ENCODE measurements at regions not wholly inside any gene's neighbourhood (a gene's known extent, or its start where the extent isn't known, plus 50 kb on each side); places are given as distances from the start of the nearest gene placed in this dataset.

DNA sequence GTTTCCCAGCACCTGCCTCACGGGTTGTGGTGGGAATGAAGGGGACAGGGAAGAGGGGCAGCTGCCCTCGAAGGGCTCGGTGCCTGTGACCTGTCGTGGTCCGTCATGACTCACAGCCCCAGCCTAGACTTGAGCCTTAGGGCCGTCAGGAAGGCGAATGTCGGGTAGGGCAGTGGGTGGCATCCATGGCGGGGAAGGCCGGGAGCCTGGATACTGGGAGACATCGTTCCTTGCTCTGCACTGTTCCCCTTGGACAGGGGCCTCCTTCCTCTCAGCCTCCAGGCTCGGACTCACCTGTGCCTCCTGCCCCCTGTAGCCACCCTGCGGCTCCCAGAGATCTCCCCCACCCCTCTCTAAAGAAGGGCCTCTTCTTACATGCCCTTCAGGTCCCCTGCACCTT, 52.2 kb upstream of the APCDD1L start:
- TF ChIP-seq POLR2A (IDR thresholded peaks at IDR 0.05): no peak
- TF ChIP-seq, protein P1, sequence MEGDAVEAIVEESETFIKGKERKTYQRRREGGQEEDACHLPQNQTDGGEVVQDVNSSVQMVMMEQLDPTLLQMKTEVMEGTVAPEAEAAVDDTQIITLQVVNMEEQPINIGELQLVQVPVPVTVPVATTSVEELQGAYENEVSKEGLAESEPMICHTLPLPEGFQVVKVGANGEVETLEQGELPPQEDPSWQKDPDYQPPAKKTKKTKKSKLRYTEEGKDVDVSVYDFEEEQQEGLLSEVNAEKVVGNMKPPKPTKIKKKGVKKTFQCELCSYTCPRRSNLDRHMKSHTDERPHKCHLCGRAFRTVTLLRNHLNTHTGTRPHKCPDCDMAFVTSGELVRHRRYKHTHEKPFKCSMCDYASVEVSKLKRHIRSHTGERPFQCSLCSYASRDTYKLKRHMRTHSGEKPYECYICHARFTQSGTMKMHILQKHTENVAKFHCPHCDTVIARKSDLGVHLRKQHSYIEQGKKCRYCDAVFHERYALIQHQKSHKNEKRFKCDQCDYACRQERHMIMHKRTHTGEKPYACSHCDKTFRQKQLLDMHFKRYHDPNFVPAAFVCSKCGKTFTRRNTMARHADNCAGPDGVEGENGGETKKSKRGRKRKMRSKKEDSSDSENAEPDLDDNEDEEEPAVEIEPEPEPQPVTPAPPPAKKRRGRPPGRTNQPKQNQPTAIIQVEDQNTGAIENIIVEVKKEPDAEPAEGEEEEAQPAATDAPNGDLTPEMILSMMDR (IDR thresholded peaks at IDR 0.05): no peak
- Histone ChIP-seq H3K27ac (no peak overlapping the region), H3K27me3 (no peaks in the 10 kb centered on the region), H3K4me3 (no peak overlapping the region), H3K4me1 (peaks cover 21% of the 10 kb centered on the region), H3K36me3 (ENCODE audit: low read depth, missing control alignments) (no peaks in the 10 kb centered on the region), H3K9me3 (no peaks in the 10 kb centered on the region)
- DNase-seq: no peak
- 93% methylated on average over 13 of the region's 13 CpGs for WGBS, 2 donors
- intact Hi-C loops (cut with DNase I; ENCODE audit: low total_unique reads): no loop called here

DNA sequence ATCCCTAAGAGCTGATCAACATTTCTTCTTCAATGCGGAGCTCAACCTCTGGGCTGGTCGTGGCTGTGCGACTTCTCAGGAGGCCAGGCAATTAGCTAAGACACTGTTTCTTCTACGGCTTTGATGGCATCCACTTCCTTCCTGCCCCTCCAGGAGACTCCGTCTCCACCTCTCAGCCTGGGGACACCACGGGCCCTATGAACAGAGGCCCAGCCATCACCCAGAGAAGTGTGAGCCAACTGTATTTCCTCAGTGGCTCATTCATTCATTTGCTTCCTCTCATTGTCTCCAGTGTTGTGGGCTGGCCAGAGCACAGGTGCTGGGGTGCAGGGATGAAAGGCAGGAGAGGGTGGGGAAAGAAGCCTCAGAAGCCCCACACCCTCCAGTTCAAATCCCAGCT, 51.8 kb upstream of the APCDD1L start:
- no peak for DNase-seq

DNA sequence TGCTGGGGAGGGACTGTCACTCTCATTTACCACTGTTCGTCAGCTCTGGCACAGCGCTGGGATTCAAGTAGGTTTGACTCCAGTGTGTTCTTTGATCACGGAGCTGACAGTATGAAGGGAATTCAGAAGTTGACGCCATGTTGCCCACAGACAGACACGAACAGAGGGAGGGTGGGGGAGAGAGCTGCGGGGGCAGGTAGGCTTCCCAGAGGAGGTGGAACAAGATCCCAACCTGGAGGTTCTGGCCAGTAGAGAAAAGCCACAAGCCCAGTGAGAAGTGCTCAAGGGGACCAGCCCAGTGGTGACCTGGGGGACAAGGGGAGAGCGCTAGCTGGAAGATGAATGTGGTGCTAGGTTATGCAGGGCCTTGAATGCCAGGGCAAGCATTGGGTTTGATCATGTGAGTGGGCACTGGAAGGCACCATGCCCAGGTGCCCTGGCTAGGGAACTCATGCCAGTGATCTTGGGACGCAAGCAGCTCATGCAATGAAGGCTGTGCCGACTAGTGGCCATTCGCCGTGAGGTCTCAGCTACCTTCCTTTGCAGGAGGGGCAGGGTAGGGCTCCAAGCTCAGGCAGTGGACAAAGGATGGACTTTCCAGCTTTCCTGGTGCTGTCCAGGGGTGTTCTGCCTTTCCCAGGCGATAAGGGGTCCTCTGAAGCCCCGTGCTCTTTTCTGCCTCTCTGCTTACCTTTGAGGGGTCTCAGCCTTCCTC, 50.4 kb upstream of the APCDD1L start:
- peaks cover 21% of the 10 kb centered on the region for H3K4me1 ChIP-seq
- H3K27me3 ChIP-seq: no peaks in the 10 kb centered on the region
- H3K4me3 ChIP-seq: no peak overlapping the region
- intact Hi-C loops (cut with DNase I; ENCODE audit: low total_unique reads): no loop called here
- H3K36me3 ChIP-seq (ENCODE audit: low read depth, missing control alignments): no peaks in the 10 kb centered on the region
- H3K9me3 ChIP-seq: no peaks in the 10 kb centered on the region
- 89 to 95% methylated on average over 11 to 13 of the region's 13 CpGs for WGBS, 2 donors
- TF ChIP-seq, protein P1 (IDR thresholded peaks at IDR 0.05): no peak
- no peak for TF ChIP-seq POLR2A (IDR thresholded peaks at IDR 0.05)
- DNase-seq: no peak
- H3K27ac ChIP-seq: no peak overlapping the region

More for the DNA sequence above, 51.8 kb upstream of the APCDD1L start:
- Histone ChIP-seq H3K27ac (no peak overlapping the region), H3K9me3 (no peaks in the 10 kb centered on the region), H3K27me3 (no peaks in the 10 kb centered on the region), H3K4me3 (no peak overlapping the region), H3K4me1 (peaks cover 21% of the 10 kb centered on the region), H3K36me3 (ENCODE audit: low read depth, missing control alignments) (no peaks in the 10 kb centered on the region)
- TF ChIP-seq, protein P1 (IDR thresholded peaks at IDR 0.05): no peak
- no peak for TF ChIP-seq POLR2A (IDR thresholded peaks at IDR 0.05)
- WGBS, 2 donors: 88 to 91% methylated on average over 6 of the region's 6 CpGs
- intact Hi-C loops (cut with DNase I; ENCODE audit: low total_unique reads): no loop called here

Measured in testis (tissue), 2 donors.